Upper lobe of right lung (tissue), 1 donor: ENCODE measurements at regions not wholly inside any gene's neighbourhood (a gene's known extent, or its start where the extent isn't known, plus 50 kb on each side); places are given as distances from the start of the nearest gene placed in this dataset.

Experiments used
- ATAC-seq: fragments of 200-7000 bp; cut with Tn5 transposase; one replicate; pipeline ENCODE4 v1.9.1; 2020; ENCODE audit warnings: mild to moderate bottlenecking, moderate library complexity
- DNase-seq: peaks from one replicate; pipeline ENCODE4 v3.0.0-alpha.2; 2020
- H3K27ac ChIP-seq: fragments of 200-600 bp; one replicate; pipeline ENCODE4 v1.8.0; 2022
- H3K27me3 ChIP-seq: fragments of 200-600 bp; one replicate; pipeline ENCODE4 v1.8.0; 2022; ENCODE audit warnings: mild to moderate bottlenecking
- H3K36me3 ChIP-seq: fragments of 200-600 bp; one replicate; pipeline ENCODE4 v1.8.0; 2022
- H3K4me1 ChIP-seq: fragments of 200-600 bp; one replicate; pipeline ENCODE4 v1.8.0; 2022
- H3K4me3 ChIP-seq: fragments of 200-600 bp; one replicate; pipeline ENCODE4 v1.8.0; 2022; ENCODE audit warnings: mild to moderate bottlenecking
- H3K9me3 ChIP-seq: fragments of 200-600 bp; one replicate; pipeline ENCODE4 v1.8.0; 2022
- CTCF ChIP-seq: fragments of 200-600 bp; IDR thresholded peaks from one replicate; pipeline ENCODE4 v1.8.0; 2022; ENCODE audit warnings: antibody characterized with exemption
- intact Hi-C: fragments of 100-400 bp; cut with DNase I; formaldehyde crosslinking; loops from one replicate; pipeline ENCODE4 v1.11.0; 2022
- donor health status: DM: no; HTN: yes; CAD: no; lungs with severe emphysema.

GRCh38 chr6:94510877-94511276 is 1066.5 kb upstream of the MANEA start:
- DNase-seq (peak; percentile 57), ATAC-seq (no peak)
- Histone ChIP-seq H3K9me3 (no peaks in the 10 kb centered on the region), H3K27ac (no peak overlapping the region), H3K36me3 (no peaks in the 10 kb centered on the region), H3K4me1 (no peaks in the 10 kb centered on the region), H3K27me3 (no peaks in the 10 kb centered on the region), H3K4me3 (no peak overlapping the region)
- intact Hi-C loops, result no loop called here
- TF ChIP-seq CTCF, result no peak

DNA sequence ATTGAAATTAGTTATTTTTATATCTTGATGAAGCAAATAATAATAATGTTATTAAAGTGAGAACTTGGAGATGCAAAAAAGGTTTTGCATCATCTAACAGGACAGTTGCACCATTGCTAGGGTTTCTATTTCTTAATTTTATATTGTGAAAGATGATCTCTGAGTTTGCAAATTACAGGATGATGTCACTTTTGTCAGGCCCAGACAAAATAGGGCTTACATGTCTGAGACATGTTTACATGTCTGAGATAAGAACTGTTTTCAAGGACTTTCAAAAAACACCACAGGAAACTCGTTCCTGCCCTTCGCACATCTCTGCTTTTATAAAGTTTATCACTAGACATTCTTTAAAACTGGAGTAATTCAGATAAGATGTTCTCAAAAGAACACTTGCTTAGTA is 1075.8 kb upstream of the MANEA start:
- H3K27ac ChIP-seq, result no peak overlapping the region
- DNase-seq, result no peak
- no peak for ATAC-seq
- no peak overlapping the region for H3K4me3 ChIP-seq
- H3K4me1 ChIP-seq, result no peaks in the 10 kb centered on the region
- H3K9me3 ChIP-seq, result no peaks in the 10 kb centered on the region
- intact Hi-C loops, result no loop called here
- TF ChIP-seq CTCF, result no peak
- no peaks in the 10 kb centered on the region for H3K36me3 ChIP-seq
- no peaks in the 10 kb centered on the region for H3K27me3 ChIP-seq

GRCh38 chr6:94498099-94498498 is 1078.7 kb upstream of the EPHA7 start:
- DNase-seq (no peak), ATAC-seq (no peak)
- Histone ChIP-seq H3K4me1 (no peaks in the 10 kb centered on the region), H3K4me3 (no peak overlapping the region), H3K27me3 (no peaks in the 10 kb centered on the region), H3K9me3 (no peaks in the 10 kb centered on the region), H3K36me3 (no peaks in the 10 kb centered on the region), H3K27ac (no peak overlapping the region)
- TF ChIP-seq CTCF, result no peak
- intact Hi-C loops, result no loop called here

GRCh38 chr6:94494500-94494899 is 1075.1 kb upstream of the EPHA7 start:
- Histone ChIP-seq H3K36me3 (no peaks in the 10 kb centered on the region), H3K9me3 (no peaks in the 10 kb centered on the region), H3K4me3 (no peak overlapping the region), H3K4me1 (no peaks in the 10 kb centered on the region), H3K27me3 (no peaks in the 10 kb centered on the region), H3K27ac (no peak overlapping the region)
- TF ChIP-seq CTCF, result no peak
- intact Hi-C loops, result no loop called here
- ATAC-seq (no peak), DNase-seq (no peak)

DNA sequence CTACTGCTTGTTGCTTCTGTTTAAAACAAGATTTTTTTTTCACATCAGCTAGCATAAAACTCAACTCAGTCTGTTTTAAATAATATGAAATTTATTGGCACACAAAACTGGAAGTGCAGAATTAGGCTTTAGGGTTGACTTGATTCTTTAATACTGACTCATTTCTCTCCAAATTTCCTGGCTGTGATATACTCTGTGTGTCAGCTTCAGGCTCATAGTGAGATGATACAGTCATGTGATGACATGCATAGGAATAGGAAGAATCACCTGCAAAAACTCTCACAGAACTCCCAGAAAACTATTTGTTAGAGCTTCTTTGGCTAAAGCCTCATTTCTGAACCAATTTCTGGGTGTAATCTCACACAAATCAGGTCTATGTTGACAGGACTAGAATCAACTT is 1068.0 kb upstream of the EPHA7 start:
- DNase-seq, result no peak
- H3K36me3 ChIP-seq, result no peaks in the 10 kb centered on the region
- H3K27me3 ChIP-seq, result no peaks in the 10 kb centered on the region
- no peak overlapping the region for H3K4me3 ChIP-seq
- no peaks in the 10 kb centered on the region for H3K4me1 ChIP-seq
- ATAC-seq, result no peak
- no peak for TF ChIP-seq CTCF
- intact Hi-C loops, result no loop called here
- no peak overlapping the region for H3K27ac ChIP-seq
- H3K9me3 ChIP-seq, result no peaks in the 10 kb centered on the region
